Neural progenitor cell (in vitro differentiated cells): ENCODE measurements at regions not wholly inside any gene's neighbourhood (a gene's known extent, or its start where the extent isn't known, plus 50 kb on each side); places are given as distances from the start of the nearest gene placed in this dataset.

Source experiments
- EZH2 ChIP-seq: fragments of 200-600 bp; sonication (generic); IDR thresholded peaks from 2 replicates; pipeline ENCODE4 v1.6.1; 2017; ENCODE audit warnings: antibody characterized with exemption, mild to moderate bottlenecking, moderate library complexity
- TF ChIP-seq, protein P1 (sequence below): fragments of 200-600 bp; sonication (generic); IDR thresholded peaks from 2 replicates; pipeline ENCODE4 v1.5.1; 2017; ENCODE audit warnings: antibody characterized with exemption, mild to moderate bottlenecking

DNA sequence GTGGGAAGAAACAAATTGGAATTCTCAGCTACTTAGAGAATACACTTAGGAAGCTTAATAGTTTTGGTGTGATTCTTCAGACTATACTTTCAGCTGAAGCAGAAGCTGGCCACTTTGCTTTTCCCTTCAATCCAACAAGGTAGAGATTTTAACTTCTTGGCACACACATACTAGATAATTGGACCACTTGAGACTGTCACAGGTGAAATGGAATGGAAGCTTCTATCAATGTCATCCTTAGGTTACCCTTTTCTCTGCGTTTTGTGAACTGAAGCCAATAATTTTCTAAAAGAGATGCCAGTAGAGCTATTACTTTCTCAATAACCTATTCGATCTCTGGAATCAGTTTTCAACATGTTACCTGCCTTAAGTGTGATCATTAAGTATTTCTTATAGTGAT, 405.3 kb downstream of the PCDH20 start:
- TF ChIP-seq, protein P1, sequence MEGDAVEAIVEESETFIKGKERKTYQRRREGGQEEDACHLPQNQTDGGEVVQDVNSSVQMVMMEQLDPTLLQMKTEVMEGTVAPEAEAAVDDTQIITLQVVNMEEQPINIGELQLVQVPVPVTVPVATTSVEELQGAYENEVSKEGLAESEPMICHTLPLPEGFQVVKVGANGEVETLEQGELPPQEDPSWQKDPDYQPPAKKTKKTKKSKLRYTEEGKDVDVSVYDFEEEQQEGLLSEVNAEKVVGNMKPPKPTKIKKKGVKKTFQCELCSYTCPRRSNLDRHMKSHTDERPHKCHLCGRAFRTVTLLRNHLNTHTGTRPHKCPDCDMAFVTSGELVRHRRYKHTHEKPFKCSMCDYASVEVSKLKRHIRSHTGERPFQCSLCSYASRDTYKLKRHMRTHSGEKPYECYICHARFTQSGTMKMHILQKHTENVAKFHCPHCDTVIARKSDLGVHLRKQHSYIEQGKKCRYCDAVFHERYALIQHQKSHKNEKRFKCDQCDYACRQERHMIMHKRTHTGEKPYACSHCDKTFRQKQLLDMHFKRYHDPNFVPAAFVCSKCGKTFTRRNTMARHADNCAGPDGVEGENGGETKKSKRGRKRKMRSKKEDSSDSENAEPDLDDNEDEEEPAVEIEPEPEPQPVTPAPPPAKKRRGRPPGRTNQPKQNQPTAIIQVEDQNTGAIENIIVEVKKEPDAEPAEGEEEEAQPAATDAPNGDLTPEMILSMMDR: no peak
- TF ChIP-seq EZH2: no peak
